Erythroblast (primary cell): ENCODE measurements at regions not wholly inside any gene's neighbourhood (a gene's known extent, or its start where the extent isn't known, plus 50 kb on each side); places are given as distances from the start of the nearest gene placed in this dataset.

Experiments used
- GATA1 ChIP-seq: IDR thresholded peaks from 2 replicates; pipeline ENCODE4 v1.6.1; 2011; ENCODE audit warnings: low read depth, mild to moderate bottlenecking, control low read depth, low read length, moderate library complexity
- POLR2A ChIP-seq: IDR thresholded peaks from 2 replicates; pipeline ENCODE4 v1.6.1; 2011; ENCODE audit warnings: mild to moderate bottlenecking, low read length

GRCh38 chr16:35525979-35526590 lies 2066.7 kb downstream of the TP53TG3F start:
- no peak for TF ChIP-seq POLR2A
- TF ChIP-seq GATA1, result no peak
